GM12872 (cell line): ENCODE measurements at regions not wholly inside any gene's neighbourhood (a gene's known extent, or its start where the extent isn't known, plus 50 kb on each side); places are given as distances from the start of the nearest gene placed in this dataset.

Experiments used
- CTCF ChIP-seq: IDR thresholded peaks from 3 replicates; pipeline ENCODE4 v1.5.1; 2011; ENCODE audit warnings: low read depth, mild to moderate bottlenecking, low read length, moderate library complexity; ENCODE audit not compliant: insufficient read depth

- TF ChIP-seq CTCF: no peak
These were observed 323.6 kb downstream of the DLEU7 start for GRCh38 chr13:50519866-50520265.

- no peak for TF ChIP-seq CTCF
These were observed 322.3 kb downstream of the DLEU7 start for GRCh38 chr13:50521006-50521830.

GRCh38 chr13:50521831-50522149, 321.7 kb downstream of the DLEU7 start:
- TF ChIP-seq CTCF: no peak

- no peak for TF ChIP-seq CTCF
These were observed 321.0 kb downstream of the DLEU7 start for GRCh38 chr13:50522506-50522905.

- TF ChIP-seq CTCF: no peak
These were observed 320.2 kb downstream of the DLEU7 start for GRCh38 chr13:50523307-50523706.

GRCh38 chr13:50524560-50524959, 318.9 kb downstream of the DLEU7 start:
- no peak for TF ChIP-seq CTCF

- TF ChIP-seq CTCF: no peak
These were observed 316.8 kb downstream of the DLEU7 start for GRCh38 chr13:50526661-50527071.
